GM19467 (cell line): ENCODE measurements at regions not wholly inside any gene's neighbourhood (a gene's known extent, or its start where the extent isn't known, plus 50 kb on each side); places are given as distances from the start of the nearest gene placed in this dataset.

Experiments used
- ATAC-seq: cut with Tn5 transposase; IDR thresholded peaks from one replicate; pipeline ENCODE4 v1.9.1; 2021; ENCODE audit warnings: mild to moderate bottlenecking, moderate library complexity; ENCODE audit not compliant: unreplicated experiment

DNA sequence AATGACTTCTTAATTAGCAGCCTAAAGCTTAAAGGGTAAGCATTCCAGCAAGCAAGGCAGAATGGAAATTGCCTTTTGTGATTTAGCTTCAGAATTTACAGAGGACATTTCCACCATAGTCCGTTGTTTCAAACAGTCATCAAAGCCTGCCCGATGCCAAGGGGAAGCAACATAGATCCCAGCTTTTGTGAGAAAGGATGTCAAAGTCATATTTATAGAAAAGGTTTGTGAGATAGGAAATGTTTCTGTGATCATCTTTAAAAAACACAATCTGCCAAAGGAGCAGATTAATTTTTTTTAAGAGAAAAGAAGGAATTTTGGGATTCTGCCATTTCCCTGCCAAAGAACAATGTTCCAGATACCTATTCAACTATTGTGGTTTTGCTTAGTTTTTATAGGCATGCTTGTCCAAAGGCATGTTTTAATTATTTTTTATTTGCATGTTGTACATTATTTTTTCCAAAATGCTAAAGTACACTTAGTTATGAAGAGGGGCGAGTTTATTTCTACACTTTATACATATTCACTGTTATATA lies 346.9 kb downstream of the ZNF608 start:
- no peak for ATAC-seq

DNA sequence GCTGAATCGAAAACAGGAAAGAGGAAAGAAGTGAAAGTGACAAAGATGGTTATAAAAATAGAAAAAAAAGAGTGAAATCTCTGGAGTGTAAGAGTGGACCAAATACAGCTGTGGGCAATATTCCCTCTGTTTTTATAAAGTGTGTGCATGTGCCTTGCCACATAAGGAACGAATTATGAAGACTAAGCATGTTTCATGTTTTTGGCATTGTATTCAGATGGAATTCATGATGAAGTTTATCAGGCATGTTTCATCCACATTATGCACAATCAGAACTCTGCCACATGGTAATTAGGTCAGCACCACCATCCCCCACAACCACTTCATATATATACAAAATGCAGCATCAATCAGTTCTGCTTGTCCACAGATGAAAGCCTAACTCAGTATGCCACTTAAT lies 348.0 kb downstream of the ZNF608 start:
- ATAC-seq: no peak

DNA sequence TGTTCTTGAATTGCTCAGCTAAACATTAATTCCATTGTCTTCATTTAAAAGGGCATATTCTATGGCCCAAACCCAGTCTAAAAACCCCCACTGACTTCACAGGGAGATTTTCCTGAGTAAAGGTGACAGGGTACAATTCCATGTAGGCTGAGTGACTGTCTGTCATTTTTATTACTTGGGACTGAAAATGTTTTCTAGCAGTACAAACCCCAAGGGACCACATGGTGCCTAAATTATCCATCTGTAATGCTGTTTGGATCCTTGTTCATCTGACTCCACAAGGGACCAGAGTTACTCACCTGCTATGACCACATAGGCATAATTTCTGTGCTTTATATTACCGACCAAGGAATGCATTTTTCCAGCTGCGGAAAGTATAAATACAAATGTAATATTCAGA lies 349.1 kb downstream of the ZNF608 start:
- ATAC-seq: no peak

DNA sequence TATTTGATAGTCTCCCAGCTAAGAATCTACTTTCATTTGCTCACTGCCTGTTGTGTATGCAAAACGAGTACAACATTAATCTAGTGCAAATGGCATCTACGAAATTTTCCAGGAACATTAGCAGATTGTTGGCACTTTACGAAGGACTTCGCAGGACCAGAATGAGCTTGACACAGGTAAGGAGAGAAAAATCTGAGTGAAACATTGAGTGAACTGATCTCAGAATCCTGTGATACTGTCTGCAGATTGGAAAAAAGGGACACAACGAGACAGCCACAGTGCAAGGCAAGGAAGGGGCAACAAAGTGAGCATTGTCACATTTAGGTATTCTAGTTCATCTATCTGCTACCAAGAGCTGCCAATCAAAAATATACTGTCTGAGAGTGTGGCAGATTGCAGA lies 350.5 kb downstream of the ZNF608 start:
- ATAC-seq: no peak

DNA sequence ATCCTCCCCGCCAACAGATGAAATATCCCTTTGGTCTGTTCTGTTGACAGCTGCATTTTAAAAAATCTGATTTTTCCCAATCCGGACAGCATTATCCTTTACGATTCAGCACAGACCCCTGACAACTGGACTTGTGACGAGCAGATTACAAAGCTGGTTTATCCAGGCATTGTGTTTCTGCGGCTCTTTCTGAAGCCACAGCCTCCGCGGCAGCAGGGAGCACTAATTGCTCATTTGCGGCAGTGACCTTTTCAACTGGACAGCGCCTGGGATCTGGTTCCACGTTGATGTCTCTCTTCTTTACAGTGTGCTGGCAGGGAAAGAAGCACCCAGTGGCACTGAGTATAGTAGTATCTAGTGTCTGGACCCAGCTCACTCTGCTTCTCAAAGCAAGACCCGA lies 351.2 kb downstream of the ZNF608 start:
- ATAC-seq: no peak

DNA sequence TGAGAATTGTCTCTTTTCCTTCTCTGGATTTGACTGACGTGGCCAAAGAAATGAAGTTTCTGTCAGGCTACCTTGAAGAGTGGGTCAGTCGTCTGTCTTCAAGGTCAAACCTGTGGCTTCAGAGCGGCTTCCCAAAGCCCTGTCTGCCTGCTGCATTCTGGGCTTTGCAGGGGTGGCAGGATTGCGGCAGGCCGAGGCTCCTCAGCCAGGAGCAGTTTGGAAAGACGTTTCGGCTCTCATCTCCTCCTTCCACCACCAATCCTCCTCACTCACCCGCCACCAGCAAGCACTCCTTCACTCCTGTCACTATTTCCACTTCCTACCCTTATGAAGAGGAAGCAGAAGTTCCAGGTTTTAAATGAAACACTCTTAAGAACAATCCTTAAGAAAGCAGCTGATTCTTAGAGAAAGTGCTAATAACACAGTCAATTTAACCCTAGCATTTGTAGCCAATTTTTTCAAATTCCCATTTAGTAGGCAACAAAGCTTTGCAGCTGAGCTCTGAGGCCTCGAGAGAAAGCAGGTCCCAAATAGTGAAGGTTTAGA lies 351.7 kb downstream of the ZNF608 start:
- no peak for ATAC-seq

DNA sequence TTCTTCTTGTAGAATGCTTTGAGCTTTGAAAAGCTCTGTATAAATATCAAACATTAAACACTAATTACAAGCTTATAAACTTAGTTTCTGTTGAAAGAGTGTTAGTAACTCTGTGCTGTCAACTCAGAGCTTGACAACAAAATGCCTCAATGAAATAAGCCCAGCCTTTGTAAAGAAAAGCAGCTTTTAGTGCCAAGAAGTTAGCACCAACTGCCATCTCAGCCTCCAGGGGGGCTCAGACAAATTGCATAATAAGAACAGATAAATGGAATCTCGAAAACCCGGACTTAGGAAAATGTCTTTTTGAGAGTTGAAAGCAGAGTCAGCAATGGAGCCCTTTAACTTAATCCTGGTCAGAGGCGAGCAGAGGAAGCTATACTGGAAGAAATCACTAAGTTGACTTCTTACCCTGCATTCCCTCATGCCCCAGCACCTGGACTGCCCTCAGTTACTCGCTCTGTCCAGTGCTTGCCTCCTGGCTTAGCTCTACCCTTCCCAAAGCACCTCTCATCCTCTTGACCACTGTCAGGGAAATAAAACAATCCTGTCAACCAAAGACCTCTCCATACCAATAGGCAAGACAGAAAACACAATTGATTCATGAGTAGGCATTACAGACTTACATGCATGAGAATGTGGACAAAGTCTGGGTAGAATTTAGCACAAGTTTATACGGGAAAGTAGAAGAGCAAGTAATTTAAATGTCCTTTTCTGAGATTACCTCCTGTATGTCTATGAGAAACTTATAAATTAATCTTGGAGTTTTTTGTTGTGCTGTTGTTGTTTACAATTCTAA lies 352.7 kb downstream of the ZNF608 start:
- no peak for ATAC-seq

DNA sequence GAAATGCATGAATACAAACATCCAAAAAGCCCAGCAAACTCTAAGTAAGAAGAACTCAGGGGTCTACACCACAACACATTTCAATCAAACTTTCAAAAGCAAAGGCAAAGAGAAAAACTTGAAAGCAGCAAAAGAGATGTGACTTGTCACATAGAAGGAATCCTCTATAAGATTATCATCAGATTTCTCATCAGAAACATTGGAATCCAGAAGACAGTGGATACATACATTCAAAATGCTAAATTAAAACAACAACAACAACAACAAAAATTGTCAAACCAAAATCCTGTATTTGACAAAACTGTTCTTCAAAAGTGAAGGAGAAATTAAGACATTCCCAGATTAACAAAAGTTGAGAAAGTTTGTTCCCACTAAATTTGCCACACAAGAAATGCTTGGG lies 362.7 kb downstream of the ZNF608 start:
- ATAC-seq: no peak

DNA sequence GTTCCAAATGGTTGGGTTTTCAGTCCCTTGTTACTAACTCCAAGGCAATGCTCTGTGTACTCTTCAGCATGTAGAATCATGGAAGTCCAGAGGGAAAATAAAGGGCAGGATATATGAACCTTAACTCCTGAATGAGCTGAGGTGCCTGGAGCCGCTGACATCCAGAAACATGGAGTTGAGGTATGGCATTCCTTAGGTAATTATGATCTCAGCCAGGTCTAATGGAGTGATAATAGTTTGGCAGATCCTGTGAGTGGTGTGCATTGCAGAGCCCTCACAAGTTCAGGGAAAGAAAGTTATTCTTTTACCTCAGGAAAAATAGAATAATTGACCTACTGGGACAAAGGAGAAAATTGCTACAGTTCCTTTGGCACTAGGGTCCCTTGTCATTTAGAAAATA lies 369.1 kb downstream of the ZNF608 start:
- no peak for ATAC-seq

DNA sequence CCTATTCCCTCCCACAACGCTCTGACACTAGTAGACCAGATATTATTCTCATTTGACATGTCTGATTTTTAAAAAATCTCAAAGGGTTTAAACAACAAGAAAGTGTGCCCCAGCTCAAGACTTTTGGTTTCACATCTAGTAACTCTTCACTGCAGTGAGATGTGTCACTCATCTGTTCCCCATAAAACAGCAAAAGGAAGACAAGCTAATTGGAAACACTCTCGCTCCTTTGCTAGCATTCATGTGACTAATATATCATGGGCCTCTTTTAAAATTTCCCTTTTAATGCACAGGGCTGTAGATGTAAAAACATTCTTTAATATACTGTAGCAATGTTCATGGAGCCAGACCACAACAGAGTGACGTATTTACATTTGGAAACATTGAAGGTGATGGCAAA lies 372.6 kb downstream of the ZNF608 start:
- ATAC-seq: no peak

DNA sequence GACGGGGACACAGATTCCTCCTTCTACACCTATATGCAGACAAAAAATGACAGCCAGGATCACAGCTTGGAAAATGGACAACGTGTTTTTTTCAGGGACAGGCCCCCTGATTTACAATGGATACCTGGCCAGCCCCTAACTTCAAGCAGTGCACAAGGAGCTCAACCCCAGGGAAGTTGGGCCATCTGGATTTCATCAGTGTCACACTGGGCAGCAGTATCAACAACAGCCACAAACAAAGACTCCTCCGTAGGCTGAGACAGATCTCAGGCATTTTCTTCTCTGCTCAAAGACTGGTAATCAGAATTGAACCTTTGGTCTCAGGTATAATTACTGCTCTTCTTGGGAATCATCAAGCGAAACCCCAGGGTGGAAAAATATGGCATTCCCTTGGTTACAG lies 374.0 kb downstream of the ZNF608 start:
- ATAC-seq: no peak

DNA sequence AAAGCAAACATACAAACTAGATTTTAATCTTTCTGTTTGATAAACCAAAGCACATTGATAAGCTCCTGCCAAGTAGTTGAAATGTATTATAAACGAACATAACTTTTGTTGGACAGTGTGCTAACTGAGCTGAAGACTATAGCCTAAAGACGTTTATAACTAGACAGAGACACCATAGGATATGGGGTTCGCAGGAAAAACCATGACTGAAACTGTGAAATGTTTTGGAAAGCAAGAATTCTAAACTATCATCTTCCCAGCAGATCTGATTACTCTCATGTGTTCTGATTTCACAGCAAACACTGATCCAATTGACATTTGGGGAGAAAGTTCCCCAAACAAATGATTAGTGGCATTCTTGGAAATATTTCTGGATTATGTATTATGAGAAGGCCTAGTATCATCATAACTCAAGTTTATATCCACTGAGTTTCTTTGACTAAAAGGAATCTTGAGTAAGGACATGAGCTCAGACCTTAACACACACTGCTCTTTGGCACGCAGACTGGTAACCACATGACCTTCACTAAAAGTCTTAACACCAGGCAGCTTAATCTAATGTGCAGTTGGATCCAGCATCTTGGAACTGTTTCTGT lies 375.2 kb downstream of the ZNF608 start:
- ATAC-seq: no peak

DNA sequence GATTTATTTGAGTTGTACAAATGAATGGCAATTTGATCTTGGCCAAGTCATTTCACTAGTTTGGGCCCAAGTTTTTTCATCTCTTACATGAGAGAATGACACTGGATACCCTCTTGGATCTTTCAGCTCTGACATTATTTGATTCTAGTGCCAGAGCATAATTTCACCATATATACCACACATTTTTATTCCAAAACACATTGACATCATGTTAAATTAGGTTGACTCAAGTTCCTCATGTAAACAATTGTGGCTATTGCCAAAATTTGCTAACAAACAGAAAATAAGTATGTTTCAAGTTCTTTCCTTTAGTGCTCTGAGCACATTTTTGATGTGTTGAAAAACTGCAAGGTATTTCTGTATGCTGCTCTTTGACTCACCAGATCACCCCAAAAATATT lies 375.8 kb downstream of the ZNF608 start:
- no peak for ATAC-seq

DNA sequence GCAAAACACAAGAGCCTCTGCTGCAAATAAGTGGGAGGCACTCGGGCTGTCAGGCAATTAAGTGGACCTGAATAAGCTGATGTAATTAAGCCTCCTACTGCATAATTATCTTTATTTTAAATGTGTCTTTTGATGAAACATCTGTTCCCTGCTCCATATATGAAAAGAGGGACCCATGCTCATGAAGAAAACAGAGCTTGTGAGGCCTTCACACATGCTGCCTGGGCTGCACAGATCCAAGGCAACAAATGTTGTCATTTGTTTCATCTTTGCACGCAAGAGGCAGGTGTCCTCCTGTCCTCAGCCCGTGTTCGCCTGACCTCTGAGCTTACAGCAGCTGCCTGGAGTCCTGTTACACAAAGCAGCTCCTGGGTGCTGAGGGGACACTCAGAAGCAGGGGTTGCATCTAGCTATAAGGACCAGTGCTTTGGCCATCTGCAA lies 381.1 kb downstream of the ZNF608 start:
- no peak for ATAC-seq

DNA sequence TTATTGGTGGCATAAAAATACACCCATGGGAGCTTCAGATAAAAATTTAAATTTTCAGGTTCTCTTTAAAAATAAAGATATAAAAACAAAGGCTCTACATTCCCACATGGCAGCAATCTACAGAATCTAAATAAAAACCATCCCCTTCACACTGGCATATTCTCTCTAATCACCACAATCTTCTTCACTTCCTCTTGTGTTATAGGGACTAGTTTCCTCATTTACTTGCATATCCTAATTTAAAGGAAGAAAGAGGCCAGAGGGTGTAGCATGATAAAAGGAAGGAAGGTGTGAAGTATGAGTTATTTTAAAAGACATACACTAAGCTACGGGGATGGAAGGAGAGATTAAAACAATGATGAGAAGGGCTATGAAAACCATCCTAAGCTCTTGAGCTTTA lies 390.5 kb downstream of the ZNF608 start:
- no peak for ATAC-seq

DNA sequence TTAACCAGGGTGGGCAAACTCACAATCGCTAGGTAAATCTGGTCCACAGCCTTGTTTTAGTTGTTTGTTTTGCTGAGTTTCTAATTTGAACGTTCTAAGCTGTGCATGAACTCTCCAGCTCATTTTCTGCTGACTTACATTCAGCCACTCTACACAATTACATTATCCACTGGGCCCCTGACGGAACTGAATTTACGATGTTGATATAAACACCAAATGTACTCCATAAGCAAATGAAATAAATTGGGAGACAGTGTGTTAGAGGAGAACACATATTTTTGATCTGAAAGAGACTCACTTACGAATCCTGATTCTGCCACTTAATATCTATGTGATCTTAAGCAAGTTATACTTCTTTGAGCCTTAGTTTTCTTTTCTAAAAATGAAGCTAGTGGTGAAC lies 393.4 kb downstream of the ZNF608 start:
- no peak for ATAC-seq

DNA sequence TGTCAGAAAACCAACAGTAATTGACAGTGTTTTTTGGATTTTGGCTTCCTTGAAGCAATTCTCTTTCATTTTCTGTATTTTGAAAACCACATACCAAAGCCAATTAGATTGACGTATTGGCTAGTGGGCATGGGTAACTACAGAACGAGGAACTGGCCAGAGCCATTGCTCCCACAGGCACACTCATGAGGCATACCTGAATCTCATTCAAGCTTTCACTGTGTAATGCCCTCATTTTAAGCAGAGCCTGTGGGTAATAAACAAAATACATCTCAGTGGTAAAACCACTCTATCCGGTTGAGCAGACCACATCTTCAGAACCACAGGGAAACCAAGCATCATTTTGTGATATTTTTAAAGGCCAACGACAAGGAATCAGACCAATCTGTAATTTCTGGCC lies 394.1 kb downstream of the ZNF608 start:
- no peak for ATAC-seq

DNA sequence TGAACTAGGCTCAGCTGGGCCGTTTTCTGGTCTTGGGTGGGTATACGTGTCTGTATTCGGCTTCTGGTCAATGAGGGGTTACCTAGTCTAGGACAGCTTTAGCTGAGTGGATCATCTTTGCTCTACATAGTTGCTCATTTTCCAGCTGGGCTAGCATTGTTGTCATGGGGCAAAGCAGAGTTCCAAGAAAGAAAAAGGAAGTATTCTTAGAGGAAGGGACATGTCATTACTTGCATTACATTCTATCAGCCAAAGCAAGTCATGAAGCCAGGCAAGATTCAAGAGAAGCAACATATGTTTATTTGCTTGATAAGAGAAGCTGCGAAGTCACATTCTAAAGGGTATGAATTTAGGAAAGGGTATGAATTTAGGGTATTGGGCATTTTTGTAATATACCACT lies 396.5 kb downstream of the ZNF608 start:
- ATAC-seq: no peak

DNA sequence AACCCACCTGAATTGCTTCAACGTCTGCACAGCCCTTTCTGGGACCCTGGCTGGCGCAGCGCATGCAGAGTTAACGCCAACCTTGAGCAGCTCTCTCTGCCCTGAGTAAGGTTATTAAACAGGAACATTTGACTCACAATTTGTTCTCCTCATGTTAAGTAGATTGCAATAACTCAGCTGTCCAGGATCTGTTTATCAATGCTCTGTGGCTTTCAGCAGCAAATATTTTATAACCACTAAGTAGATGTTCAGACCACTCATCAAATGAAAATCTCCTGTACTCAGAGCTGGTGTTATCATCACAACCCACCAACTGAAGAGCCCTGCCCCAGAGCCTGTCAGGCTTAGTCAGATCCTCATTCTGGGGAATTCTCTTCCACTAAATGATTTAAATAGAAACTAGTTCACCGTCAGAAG lies 403.0 kb downstream of the ZNF608 start:
- no peak for ATAC-seq

DNA sequence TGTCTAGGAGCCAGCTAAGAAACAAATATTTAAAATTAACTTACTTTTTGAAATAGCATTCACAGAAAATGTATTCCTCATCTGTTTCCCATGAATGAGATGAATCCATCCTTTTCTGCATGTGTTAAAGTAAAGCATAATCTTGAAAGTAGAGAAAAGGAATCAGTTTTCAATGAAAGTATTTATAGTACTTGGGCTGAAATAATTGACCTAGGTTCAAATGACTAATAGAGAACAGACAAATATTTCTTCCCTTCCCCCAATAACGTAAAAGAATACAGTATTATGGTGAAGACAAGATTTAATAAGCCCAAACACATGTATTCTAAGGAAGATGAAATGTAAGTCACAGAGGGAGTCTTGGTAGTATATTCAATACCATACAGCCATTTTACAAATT lies 403.5 kb downstream of the ZNF608 start:
- no peak for ATAC-seq

DNA sequence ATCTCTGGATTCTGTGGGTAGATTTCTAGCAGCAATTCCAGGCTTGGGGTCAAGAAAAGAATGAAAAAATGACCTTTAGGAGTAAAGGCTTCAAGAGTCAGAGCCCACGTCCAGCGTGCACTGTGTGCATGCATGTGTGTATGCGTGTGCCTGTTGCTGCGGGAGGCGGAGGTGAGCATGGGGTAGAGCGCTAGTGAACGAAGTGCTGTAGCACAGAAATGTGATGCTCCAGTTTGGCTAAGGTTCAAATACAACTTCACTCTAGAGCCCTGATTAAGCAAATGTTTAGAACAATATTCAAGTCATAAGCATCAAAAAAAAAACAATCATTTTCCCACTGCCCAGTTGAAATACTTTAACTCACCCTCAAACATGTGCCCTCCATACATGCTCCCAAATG lies 403.9 kb downstream of the ZNF608 start:
- no peak for ATAC-seq

DNA sequence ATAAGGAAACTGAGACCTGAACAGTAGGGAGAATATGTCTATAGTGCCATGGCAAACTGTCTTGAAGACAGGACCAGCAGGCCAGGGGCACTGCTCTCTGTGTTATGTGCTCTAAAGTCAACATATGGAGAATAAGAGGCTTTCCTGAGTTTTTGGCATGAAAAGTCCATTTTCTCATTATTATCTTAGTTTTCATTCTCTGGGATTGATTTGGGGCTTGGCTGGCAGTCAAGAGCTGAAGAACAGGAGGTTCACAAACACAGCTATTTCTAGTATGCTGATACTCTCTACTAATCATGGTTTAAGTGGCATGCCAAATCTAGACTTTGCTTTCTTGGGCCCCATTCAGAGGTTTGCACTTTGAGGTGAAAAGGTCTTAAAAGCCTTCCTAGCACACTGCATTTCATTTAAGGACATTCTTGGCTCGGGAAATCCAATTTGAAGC lies 404.4 kb downstream of the ZNF608 start:
- no peak for ATAC-seq
